ENCODE measurements at regions not wholly inside any gene's neighbourhood (a gene's known extent, or its start where the extent isn't known, plus 50 kb on each side); places are given as distances from the start of the nearest gene placed in this dataset.

- TF ChIP-seq, protein P1, sequence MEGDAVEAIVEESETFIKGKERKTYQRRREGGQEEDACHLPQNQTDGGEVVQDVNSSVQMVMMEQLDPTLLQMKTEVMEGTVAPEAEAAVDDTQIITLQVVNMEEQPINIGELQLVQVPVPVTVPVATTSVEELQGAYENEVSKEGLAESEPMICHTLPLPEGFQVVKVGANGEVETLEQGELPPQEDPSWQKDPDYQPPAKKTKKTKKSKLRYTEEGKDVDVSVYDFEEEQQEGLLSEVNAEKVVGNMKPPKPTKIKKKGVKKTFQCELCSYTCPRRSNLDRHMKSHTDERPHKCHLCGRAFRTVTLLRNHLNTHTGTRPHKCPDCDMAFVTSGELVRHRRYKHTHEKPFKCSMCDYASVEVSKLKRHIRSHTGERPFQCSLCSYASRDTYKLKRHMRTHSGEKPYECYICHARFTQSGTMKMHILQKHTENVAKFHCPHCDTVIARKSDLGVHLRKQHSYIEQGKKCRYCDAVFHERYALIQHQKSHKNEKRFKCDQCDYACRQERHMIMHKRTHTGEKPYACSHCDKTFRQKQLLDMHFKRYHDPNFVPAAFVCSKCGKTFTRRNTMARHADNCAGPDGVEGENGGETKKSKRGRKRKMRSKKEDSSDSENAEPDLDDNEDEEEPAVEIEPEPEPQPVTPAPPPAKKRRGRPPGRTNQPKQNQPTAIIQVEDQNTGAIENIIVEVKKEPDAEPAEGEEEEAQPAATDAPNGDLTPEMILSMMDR (IDR thresholded peaks at IDR 0.05; ENCODE audit: control extremely low read depth, extremely low read depth, low read depth, missing control alignments) = no peak
- POLR2A ChIA-PET = no interaction called here
- CTCF ChIA-PET = no interaction called here
- no peak for DNase-seq (ENCODE audit: extremely low spot score)
Observed at GRCh38 chr2:460861-461260, 173.0 kb upstream of the ALKAL2 start.

- no peak for DNase-seq (ENCODE audit: extremely low spot score)
- ChIA-PET POLR2A (no interaction called here), CTCF (no interaction called here)
- TF ChIP-seq, protein P1 (IDR thresholded peaks at IDR 0.05; ENCODE audit: control extremely low read depth, extremely low read depth, low read depth, missing control alignments) = no peak
Observed at GRCh38 chr2:459931-460330, 172.0 kb upstream of the ALKAL2 start.

DNA sequence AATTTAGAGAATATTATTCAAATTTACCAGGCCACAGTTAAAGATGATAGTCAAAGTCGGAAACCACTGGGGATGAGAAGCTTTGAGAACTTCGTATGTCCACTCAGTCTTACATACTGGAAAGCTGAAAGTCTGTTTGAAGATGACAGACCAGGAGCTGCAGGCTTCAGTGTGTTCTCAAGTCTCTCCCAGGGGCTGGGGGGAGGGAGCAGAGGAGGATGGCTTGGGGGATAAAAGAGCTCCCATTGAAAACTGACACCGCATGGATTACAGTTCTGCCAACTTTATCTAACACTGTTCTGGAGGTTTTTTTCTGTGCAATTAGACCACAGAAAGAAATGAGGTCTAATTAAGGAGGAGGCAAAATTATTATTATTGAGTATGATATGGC lies 170.5 kb upstream of the ALKAL2 start:
- POLR2A ChIA-PET = no interaction called here
- TF ChIP-seq, protein P1 (IDR thresholded peaks at IDR 0.05; ENCODE audit: control extremely low read depth, extremely low read depth, low read depth, missing control alignments) = no peak

GRCh38 chr2:457792-458424 lies 170.0 kb upstream of the ALKAL2 start:
- ChIA-PET CTCF (interaction anchor here (0.7 kb wide), 1 partner anchor 21 kb away, joined by 3 read pairs; no protein-coding TSS in a partner anchor), POLR2A (no interaction called here)
- DNase-seq (ENCODE audit: extremely low spot score) = no peak
- TF ChIP-seq, protein P1 (IDR thresholded peaks at IDR 0.05; ENCODE audit: control extremely low read depth, extremely low read depth, low read depth, missing control alignments) = no peak

More for the DNA sequence above, 170.5 kb upstream of the ALKAL2 start:
- CTCF ChIA-PET = interaction anchor here (0.7 kb wide), 1 partner anchor 21 kb away, joined by 3 read pairs; no protein-coding TSS in a partner anchor
- no peak for DNase-seq (ENCODE audit: extremely low spot score)

DNA sequence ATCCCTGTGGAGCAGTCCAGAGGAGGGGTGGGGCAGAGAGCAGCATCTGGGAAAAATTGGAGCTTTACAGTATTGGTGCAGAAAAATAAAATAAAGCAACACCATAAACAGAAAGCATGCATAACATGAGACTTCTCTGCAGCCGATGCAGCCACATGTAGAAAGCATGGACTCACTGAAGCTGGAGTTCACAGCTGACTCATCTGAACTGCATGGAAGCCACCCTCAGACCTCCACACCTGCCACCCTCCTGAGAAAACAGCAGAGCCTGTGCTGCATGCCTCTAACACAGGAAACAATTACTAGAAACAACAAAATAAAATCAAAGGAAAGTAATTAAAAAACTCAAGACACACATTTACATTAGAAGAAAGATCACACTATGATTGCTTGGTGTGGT lies 169.4 kb upstream of the ALKAL2 start:
- ChIA-PET CTCF (no interaction called here), POLR2A (no interaction called here)
- DNase-seq (ENCODE audit: extremely low spot score) = no peak
- TF ChIP-seq, protein P1 (IDR thresholded peaks at IDR 0.05; ENCODE audit: control extremely low read depth, extremely low read depth, low read depth, missing control alignments) = no peak

GRCh38 chr2:455913-456312 lies 168.0 kb upstream of the ALKAL2 start:
- no peak for DNase-seq (ENCODE audit: extremely low spot score)
- TF ChIP-seq, protein P1 (IDR thresholded peaks at IDR 0.05; ENCODE audit: control extremely low read depth, extremely low read depth, low read depth, missing control alignments) = no peak
- POLR2A ChIA-PET = no interaction called here

More at GRCh38 chr2:455913-456312, 168.0 kb upstream of the ALKAL2 start:
- CTCF ChIA-PET = no interaction called here
